ENCODE measurements at regions not wholly inside any gene's neighbourhood (a gene's known extent, or its start where the extent isn't known, plus 50 kb on each side); places are given as distances from the start of the nearest gene placed in this dataset.

GRCh38 chr16:64149756-64150155, 972.1 kb downstream of the CDH11 start:
- H3K36me3 ChIP-seq (ENCODE audit: control insufficient read depth, low read length) = no peaks in the 10 kb centered on the region
- H4K20me1 ChIP-seq (ENCODE audit: control insufficient read depth, insufficient read depth, low read depth, low read length) = no peaks in the 10 kb centered on the region
- no peak overlapping the region for H3K27ac ChIP-seq (ENCODE audit: low read depth, low read length)
- H3K4me3 ChIP-seq (ENCODE audit: low read length) = no peak overlapping the region
- no peaks in the 10 kb centered on the region for H3K27me3 ChIP-seq (ENCODE audit: control insufficient read depth, low read length)
- no peaks in the 10 kb centered on the region for H3K9me2 ChIP-seq (replicated peaks; ENCODE audit: control insufficient read depth, low read length)
- no peaks in the 10 kb centered on the region for H3K79me2 ChIP-seq (ENCODE audit: control insufficient read depth, low read length)
- peaks cover 4% of the 10 kb centered on the region; the same call in 1 of the 2 replicates for H3K9me3 ChIP-seq (ENCODE audit: control insufficient read depth, insufficient read depth, low read length)
- no peak overlapping the region for H3K4me2 ChIP-seq (ENCODE audit: low read length)
- TF ChIP-seq EZH2phosphoT487 (IDR thresholded peaks at IDR 0.05; ENCODE audit: borderline replicate concordance, low read length) = no peak
- TF ChIP-seq CTCF (IDR thresholded peaks at IDR 0.05; ENCODE audit: low read depth, low read length, poor library complexity, severe bottlenecking) = no peak
- H3K4me1 ChIP-seq (ENCODE audit: control insufficient read depth, low read length) = no peaks in the 10 kb centered on the region
- no peaks in the 10 kb centered on the region for H3F3A ChIP-seq (ENCODE audit: control insufficient read depth, insufficient read depth)

GRCh38 chr16:64148356-64148755, 973.5 kb downstream of the CDH11 start:
- Histone ChIP-seq H3K36me3 (ENCODE audit: control insufficient read depth, low read length) (no peaks in the 10 kb centered on the region), H3K79me2 (ENCODE audit: control insufficient read depth, low read length) (no peaks in the 10 kb centered on the region), H4K20me1 (ENCODE audit: control insufficient read depth, insufficient read depth, low read depth, low read length) (no peaks in the 10 kb centered on the region), H3K9me2 (replicated peaks; ENCODE audit: control insufficient read depth, low read length) (no peaks in the 10 kb centered on the region), H3K27ac (ENCODE audit: low read depth, low read length) (no peak overlapping the region), H3K4me3 (ENCODE audit: low read length) (no peak overlapping the region), H3K4me1 (ENCODE audit: control insufficient read depth, low read length) (no peaks in the 10 kb centered on the region), H3K9me3 (ENCODE audit: control insufficient read depth, insufficient read depth, low read length) (peaks cover 4% of the 10 kb centered on the region; the same call in 1 of the 2 replicates), H3K27me3 (ENCODE audit: control insufficient read depth, low read length) (no peaks in the 10 kb centered on the region), H3F3A (ENCODE audit: control insufficient read depth, insufficient read depth) (no peaks in the 10 kb centered on the region), H3K4me2 (ENCODE audit: low read length) (no peak overlapping the region)
- no peak for TF ChIP-seq CTCF (IDR thresholded peaks at IDR 0.05; ENCODE audit: low read depth, low read length, poor library complexity, severe bottlenecking)
- TF ChIP-seq EZH2phosphoT487 (IDR thresholded peaks at IDR 0.05; ENCODE audit: borderline replicate concordance, low read length) = no peak

GRCh38 chr16:64147941-64148340, 973.9 kb downstream of the CDH11 start:
- TF ChIP-seq CTCF (IDR thresholded peaks at IDR 0.05; ENCODE audit: low read depth, low read length, poor library complexity, severe bottlenecking) (no peak), EZH2phosphoT487 (IDR thresholded peaks at IDR 0.05; ENCODE audit: borderline replicate concordance, low read length) (no peak)
- Histone ChIP-seq H3K27ac (ENCODE audit: low read depth, low read length) (no peak overlapping the region), H3K9me3 (ENCODE audit: control insufficient read depth, insufficient read depth, low read length) (peaks cover 4% of the 10 kb centered on the region; the same call in 1 of the 2 replicates), H3K4me2 (ENCODE audit: low read length) (no peak overlapping the region), H3K4me1 (ENCODE audit: control insufficient read depth, low read length) (no peaks in the 10 kb centered on the region), H3K4me3 (ENCODE audit: low read length) (no peak overlapping the region), H3F3A (ENCODE audit: control insufficient read depth, insufficient read depth) (no peaks in the 10 kb centered on the region), H3K27me3 (ENCODE audit: control insufficient read depth, low read length) (no peaks in the 10 kb centered on the region), H3K79me2 (ENCODE audit: control insufficient read depth, low read length) (no peaks in the 10 kb centered on the region), H3K9me2 (replicated peaks; ENCODE audit: control insufficient read depth, low read length) (no peaks in the 10 kb centered on the region), H4K20me1 (ENCODE audit: control insufficient read depth, insufficient read depth, low read depth, low read length) (no peaks in the 10 kb centered on the region), H3K36me3 (ENCODE audit: control insufficient read depth, low read length) (no peaks in the 10 kb centered on the region)

Measured in DOHH2 (cell line).